Myocyte (in vitro differentiated cells): ENCODE measurements at regions not wholly inside any gene's neighbourhood (a gene's known extent, or its start where the extent isn't known, plus 50 kb on each side); places are given as distances from the start of the nearest gene placed in this dataset.
A peak's percentile ranks its signal among the peaks of the same experiment; 100 is the strongest.
"Not testable (repeated sequence)": the region's sequence is repeated elsewhere in the genome, so short reads cannot be mapped to it uniquely, and the experiment has no call there.

Source experiments
- DNase-seq: peaks from one replicate; pipeline ENCODE4 v3.0.0-alpha.2; 2012; ENCODE audit warnings: low read depth

GRCh38 chr2:217597681-217598080 is 405.1 kb downstream of the TNS1 start:
- DNase-seq: no peak

GRCh38 chr2:217597145-217597544 is 405.6 kb downstream of the TNS1 start:
- no peak for DNase-seq

GRCh38 chr2:217593732-217594131 is 409.1 kb downstream of the TNS1 start:
- no peak for DNase-seq

GRCh38 chr2:217588266-217588665 is 414.5 kb downstream of the TNS1 start:
- DNase-seq: no peak

- peak; percentile 53 for DNase-seq
Observed at GRCh38 chr2:217585362-217585761, 417.4 kb downstream of the TNS1 start.

- not testable (repeated sequence) for DNase-seq
Observed at GRCh38 chr2:217580407-217580806, 422.4 kb downstream of the TNS1 start.

- peak; percentile 61 for DNase-seq
Observed at GRCh38 chr2:217573571-217573970, 429.2 kb downstream of the TNS1 start.

- no peak for DNase-seq
Observed at GRCh38 chr2:217570394-217570793, 432.4 kb downstream of the TNS1 start.

- DNase-seq: no peak
Observed at GRCh38 chr2:217568289-217568971, 434.4 kb downstream of the TNS1 start.

- DNase-seq: no peak
Observed at GRCh38 chr2:217563565-217563964, 439.2 kb downstream of the TNS1 start.

- no peak for DNase-seq
Observed at GRCh38 chr2:217562871-217563480, 439.8 kb downstream of the TNS1 start.

GRCh38 chr2:217559084-217559483 is 443.7 kb downstream of the TNS1 start:
- no peak for DNase-seq

GRCh38 chr2:217555081-217555876 is 447.5 kb downstream of the TNS1 start:
- DNase-seq: peak; percentile 17

- DNase-seq: no peak
Observed at GRCh38 chr2:217553679-217554078, 449.1 kb downstream of the TNS1 start.

GRCh38 chr2:217553202-217553601 is 449.6 kb downstream of the TNS1 start:
- no peak for DNase-seq

- DNase-seq: no peak
Observed at GRCh38 chr2:217552081-217552480, 450.7 kb downstream of the TNS1 start.

- DNase-seq: peak; percentile 87
Observed at GRCh38 chr2:217551252-217551899, 451.4 kb downstream of the TNS1 start.

GRCh38 chr2:217539126-217539525 is 463.7 kb downstream of the TNS1 start:
- DNase-seq: no peak

- DNase-seq: no peak
Observed at GRCh38 chr2:217538719-217539118, 464.1 kb downstream of the TNS1 start.

GRCh38 chr2:217535957-217536708 is 466.7 kb downstream of the TNS1 start:
- DNase-seq: no peak
